ENCODE measurements at regions not wholly inside any gene's neighbourhood (a gene's known extent, or its start where the extent isn't known, plus 50 kb on each side); places are given as distances from the start of the nearest gene placed in this dataset.

DNA sequence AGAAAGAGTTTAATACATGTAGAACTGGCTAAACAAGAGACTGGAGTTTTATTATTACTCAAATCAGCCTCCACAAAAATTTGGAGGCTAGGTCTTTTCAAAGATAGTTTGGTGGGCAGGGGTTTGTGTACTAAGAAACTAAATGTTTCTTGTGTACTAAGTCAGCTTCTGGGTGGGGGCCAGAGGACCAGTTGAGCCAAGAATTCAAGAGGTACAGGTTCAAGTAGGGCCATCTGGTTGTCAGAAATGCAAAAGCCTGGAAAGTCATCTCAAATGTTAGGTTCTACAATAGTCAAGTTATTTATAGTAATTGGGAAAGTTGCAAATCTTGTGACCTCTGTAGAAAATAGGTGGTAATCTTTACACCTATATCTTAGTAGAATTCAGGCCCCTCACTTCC, 51.7 kb downstream of the CEP43 start:
- TF ChIP-seq, protein P1, sequence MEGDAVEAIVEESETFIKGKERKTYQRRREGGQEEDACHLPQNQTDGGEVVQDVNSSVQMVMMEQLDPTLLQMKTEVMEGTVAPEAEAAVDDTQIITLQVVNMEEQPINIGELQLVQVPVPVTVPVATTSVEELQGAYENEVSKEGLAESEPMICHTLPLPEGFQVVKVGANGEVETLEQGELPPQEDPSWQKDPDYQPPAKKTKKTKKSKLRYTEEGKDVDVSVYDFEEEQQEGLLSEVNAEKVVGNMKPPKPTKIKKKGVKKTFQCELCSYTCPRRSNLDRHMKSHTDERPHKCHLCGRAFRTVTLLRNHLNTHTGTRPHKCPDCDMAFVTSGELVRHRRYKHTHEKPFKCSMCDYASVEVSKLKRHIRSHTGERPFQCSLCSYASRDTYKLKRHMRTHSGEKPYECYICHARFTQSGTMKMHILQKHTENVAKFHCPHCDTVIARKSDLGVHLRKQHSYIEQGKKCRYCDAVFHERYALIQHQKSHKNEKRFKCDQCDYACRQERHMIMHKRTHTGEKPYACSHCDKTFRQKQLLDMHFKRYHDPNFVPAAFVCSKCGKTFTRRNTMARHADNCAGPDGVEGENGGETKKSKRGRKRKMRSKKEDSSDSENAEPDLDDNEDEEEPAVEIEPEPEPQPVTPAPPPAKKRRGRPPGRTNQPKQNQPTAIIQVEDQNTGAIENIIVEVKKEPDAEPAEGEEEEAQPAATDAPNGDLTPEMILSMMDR (conservative IDR thresholded peaks at IDR 0.05; ENCODE audit: low read length) = no peak
- TF ChIP-seq EZH2phosphoT487 (IDR thresholded peaks at IDR 0.05; ENCODE audit: borderline replicate concordance, low read depth, low read length) = no peak

Data from OCI-LY7 (cell line).